ENCODE measurements at regions not wholly inside any gene's neighbourhood (a gene's known extent, or its start where the extent isn't known, plus 50 kb on each side); places are given as distances from the start of the nearest gene placed in this dataset.

DNA sequence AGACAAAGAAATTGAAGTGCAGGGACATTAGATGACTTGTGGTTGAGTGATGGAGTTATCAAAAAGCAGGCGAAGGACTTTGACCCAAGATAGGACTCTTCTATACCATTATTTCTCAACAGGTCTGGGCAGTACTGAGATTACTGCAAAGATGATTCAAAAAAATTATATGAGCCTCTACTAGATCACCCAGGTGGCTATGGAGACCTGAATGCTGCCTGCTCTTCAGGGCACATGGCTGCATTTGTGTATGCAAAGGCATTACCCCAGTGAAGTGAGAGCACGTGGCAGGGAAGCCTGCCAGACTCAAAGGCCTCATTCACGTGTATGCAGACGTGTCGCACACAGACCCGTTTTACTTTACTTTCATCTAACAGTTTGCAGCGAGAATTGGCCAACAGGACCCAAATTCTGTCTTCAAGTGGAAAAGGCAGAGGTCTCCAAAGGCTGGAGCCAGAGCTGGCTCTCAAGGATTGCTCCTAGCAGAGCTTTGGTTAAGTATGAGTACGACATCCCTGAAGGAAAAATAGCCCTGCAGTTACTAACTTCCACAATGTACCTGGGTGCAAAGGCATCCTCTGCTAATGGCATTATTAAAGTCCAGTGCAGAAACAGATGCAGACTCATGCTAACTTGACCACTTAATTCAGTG, 113.8 kb upstream of the ARMC2 start:
- Histone ChIP-seq H3K4me1 (ENCODE audit: insufficient read depth, low read length, severe bottlenecking) (peaks cover 13% of the 10 kb centered on the region), H3K27ac (ENCODE audit: low read depth, low read length, poor library complexity, severe bottlenecking) (no peak overlapping the region), H3K4me2 (ENCODE audit: low read length) (no peak overlapping the region), H3K4me3 (ENCODE audit: low read depth, low read length, poor library complexity, severe bottlenecking) (no peak overlapping the region), H3F3A (ENCODE audit: insufficient read depth, low read length) (no peaks in the 10 kb centered on the region), H3K9ac (ENCODE audit: low read length) (no peak overlapping the region), H3K9me2 (ENCODE audit: low read depth, low read length) (no peaks in the 10 kb centered on the region), H3K36me3 (ENCODE audit: insufficient read depth, low read length) (no peaks in the 10 kb centered on the region), H3K27me3 (ENCODE audit: insufficient read depth, low read length) (no peaks in the 10 kb centered on the region), H3K79me2 (ENCODE audit: insufficient read depth, low read length) (no peaks in the 10 kb centered on the region), H2AFZ (ENCODE audit: low read length) (no peak overlapping the region), H4K20me1 (ENCODE audit: insufficient read depth, low read length) (no peaks in the 10 kb centered on the region), H3K9me3 (ENCODE audit: low read length) (no peaks in the 10 kb centered on the region)
- TF ChIP-seq, protein P1, sequence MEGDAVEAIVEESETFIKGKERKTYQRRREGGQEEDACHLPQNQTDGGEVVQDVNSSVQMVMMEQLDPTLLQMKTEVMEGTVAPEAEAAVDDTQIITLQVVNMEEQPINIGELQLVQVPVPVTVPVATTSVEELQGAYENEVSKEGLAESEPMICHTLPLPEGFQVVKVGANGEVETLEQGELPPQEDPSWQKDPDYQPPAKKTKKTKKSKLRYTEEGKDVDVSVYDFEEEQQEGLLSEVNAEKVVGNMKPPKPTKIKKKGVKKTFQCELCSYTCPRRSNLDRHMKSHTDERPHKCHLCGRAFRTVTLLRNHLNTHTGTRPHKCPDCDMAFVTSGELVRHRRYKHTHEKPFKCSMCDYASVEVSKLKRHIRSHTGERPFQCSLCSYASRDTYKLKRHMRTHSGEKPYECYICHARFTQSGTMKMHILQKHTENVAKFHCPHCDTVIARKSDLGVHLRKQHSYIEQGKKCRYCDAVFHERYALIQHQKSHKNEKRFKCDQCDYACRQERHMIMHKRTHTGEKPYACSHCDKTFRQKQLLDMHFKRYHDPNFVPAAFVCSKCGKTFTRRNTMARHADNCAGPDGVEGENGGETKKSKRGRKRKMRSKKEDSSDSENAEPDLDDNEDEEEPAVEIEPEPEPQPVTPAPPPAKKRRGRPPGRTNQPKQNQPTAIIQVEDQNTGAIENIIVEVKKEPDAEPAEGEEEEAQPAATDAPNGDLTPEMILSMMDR (IDR thresholded peaks at IDR 0.05; ENCODE audit: low read length), result no peak
- no peak for TF ChIP-seq EZH2 (IDR thresholded peaks at IDR 0.05; ENCODE audit: borderline replicate concordance, low read length)

DNA sequence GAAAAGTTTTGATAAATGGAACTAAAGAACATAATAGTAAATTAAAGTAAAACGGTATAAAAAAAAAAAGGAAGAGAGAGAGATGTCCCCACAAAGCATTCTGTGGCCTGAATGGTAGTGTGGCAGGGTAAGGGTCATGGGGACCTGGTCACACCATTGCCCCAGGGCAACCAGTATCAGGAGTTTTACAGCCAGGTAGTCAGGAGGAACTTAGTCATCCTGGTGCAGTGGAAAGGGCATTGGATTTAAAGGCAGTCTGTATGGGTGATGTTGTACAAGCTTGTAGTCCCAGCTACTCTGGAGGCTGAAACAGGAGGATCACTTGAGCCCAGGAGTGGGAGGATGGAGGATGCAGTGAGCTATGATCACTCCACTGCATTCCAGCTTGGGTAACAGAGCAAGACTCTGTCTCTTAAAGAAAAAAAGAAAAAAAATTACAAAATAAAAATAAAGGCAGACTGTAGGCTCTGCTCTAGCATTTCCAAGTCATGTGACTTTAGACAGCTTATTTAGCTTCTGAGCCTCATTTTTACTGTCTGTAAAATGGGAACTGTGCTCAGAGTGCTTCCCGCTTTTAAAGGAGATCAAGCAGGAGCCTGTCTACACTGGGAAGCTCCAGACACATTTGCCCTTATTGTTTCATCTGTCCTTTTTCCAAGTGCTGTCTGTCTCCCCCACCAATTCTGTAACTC, 112.8 kb upstream of the ARMC2 start:
- no peaks in the 10 kb centered on the region for H3F3A ChIP-seq (ENCODE audit: insufficient read depth, low read length)
- no peaks in the 10 kb centered on the region for H3K27me3 ChIP-seq (ENCODE audit: insufficient read depth, low read length)
- H2AFZ ChIP-seq (ENCODE audit: low read length), result no peak overlapping the region
- H3K79me2 ChIP-seq (ENCODE audit: insufficient read depth, low read length), result no peaks in the 10 kb centered on the region
- no peak overlapping the region for H3K27ac ChIP-seq (ENCODE audit: low read depth, low read length, poor library complexity, severe bottlenecking)
- TF ChIP-seq, protein P1 (IDR thresholded peaks at IDR 0.05; ENCODE audit: low read length), result no peak
- no peak for TF ChIP-seq EZH2 (IDR thresholded peaks at IDR 0.05; ENCODE audit: borderline replicate concordance, low read length)
- no peak overlapping the region for H3K9ac ChIP-seq (ENCODE audit: low read length)
- no peak overlapping the region for H3K4me3 ChIP-seq (ENCODE audit: low read depth, low read length, poor library complexity, severe bottlenecking)
- H3K4me1 ChIP-seq (ENCODE audit: insufficient read depth, low read length, severe bottlenecking), result peaks cover 13% of the 10 kb centered on the region
- H3K9me2 ChIP-seq (ENCODE audit: low read depth, low read length), result no peaks in the 10 kb centered on the region
- no peak overlapping the region for H3K4me2 ChIP-seq (ENCODE audit: low read length)
- H3K9me3 ChIP-seq (ENCODE audit: low read length), result no peaks in the 10 kb centered on the region
- H4K20me1 ChIP-seq (ENCODE audit: insufficient read depth, low read length), result no peaks in the 10 kb centered on the region
- no peaks in the 10 kb centered on the region for H3K36me3 ChIP-seq (ENCODE audit: insufficient read depth, low read length)

DNA sequence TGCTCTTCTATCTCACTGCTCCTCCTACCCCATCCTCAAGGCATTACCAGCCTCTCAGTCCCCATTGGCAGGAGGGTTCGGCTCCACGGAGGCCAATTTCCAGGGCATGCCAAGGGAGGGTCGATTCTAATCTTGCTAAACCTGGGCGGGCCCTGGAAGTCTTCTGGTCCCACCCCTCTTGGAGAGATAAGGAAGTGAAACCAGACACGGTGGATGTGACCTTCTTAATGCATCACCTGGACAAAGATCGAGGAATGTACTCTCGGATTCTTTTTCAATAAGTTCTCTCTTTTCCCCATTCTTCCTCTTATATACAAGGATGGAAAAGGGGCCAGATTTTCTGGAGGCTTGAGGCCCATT, 112.2 kb upstream of the ARMC2 start:
- Histone ChIP-seq H3K9ac (ENCODE audit: low read length) (no peak overlapping the region), H3K4me3 (ENCODE audit: low read depth, low read length, poor library complexity, severe bottlenecking) (no peak overlapping the region), H3F3A (ENCODE audit: insufficient read depth, low read length) (no peaks in the 10 kb centered on the region), H3K9me2 (ENCODE audit: low read depth, low read length) (no peaks in the 10 kb centered on the region), H3K27me3 (ENCODE audit: insufficient read depth, low read length) (no peaks in the 10 kb centered on the region), H3K4me1 (ENCODE audit: insufficient read depth, low read length, severe bottlenecking) (peaks cover 13% of the 10 kb centered on the region), H3K27ac (ENCODE audit: low read depth, low read length, poor library complexity, severe bottlenecking) (no peak overlapping the region), H4K20me1 (ENCODE audit: insufficient read depth, low read length) (no peaks in the 10 kb centered on the region), H3K79me2 (ENCODE audit: insufficient read depth, low read length) (no peaks in the 10 kb centered on the region), H3K4me2 (ENCODE audit: low read length) (no peak overlapping the region), H2AFZ (ENCODE audit: low read length) (no peak overlapping the region), H3K9me3 (ENCODE audit: low read length) (no peaks in the 10 kb centered on the region), H3K36me3 (ENCODE audit: insufficient read depth, low read length) (no peaks in the 10 kb centered on the region)
- TF ChIP-seq, protein P1 (IDR thresholded peaks at IDR 0.05; ENCODE audit: low read length), result no peak
- TF ChIP-seq EZH2 (IDR thresholded peaks at IDR 0.05; ENCODE audit: borderline replicate concordance, low read length), result no peak

All from OCI-LY1 (cell line).